Stimulated activated CD4-positive, alpha-beta T cell treated with anti-CD3 and anti-CD28 coated beads, TNF-alpha, amount 100 ng/mL, for 1 hour (primary cell): ENCODE measurements at regions not wholly inside any gene's neighbourhood (a gene's known extent, or its start where the extent isn't known, plus 50 kb on each side); places are given as distances from the start of the nearest gene placed in this dataset.
"Not testable (repeated sequence)": the region's sequence is repeated elsewhere in the genome, so short reads cannot be mapped to it uniquely, and the experiment has no call there.

Source experiments
- DNase-seq, 3 donors: peaks; one replicate each; pipeline ENCODE4 v3.0.0-alpha.2; 2020; ENCODE audit warnings: low read depth in 3 of 3, low spot score in 1 of 3

DNA sequence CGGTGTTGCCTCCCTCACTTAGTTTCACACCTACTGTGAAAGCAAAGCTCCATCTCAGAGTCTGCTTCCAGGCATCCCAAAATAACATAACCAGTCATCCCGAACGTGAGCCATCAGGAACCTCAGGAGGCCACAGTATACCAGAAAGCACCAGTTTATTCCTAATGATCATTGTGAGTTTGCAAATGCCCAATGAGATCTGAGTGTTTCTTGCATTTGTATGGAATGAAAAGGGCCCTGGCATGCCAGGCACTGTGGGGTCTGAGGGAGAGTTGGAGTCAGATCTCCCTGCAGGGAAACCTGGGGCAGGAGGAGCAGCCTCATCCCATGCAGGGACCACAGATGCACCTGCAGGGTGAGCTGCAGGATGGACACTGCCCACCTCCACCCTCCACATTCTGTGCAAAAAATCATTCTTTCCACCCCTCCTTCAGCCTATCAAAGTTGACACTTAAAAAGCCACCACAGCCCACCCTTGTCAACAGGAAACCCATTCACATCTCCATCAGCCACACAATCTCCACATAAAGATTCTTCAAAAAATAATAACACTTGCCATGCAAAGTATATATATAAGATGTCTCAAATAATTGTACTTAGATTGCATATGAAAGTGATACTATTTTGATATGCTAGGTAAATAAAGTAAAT lies 112.3 kb downstream of the GGTLC2 start:
- not testable (repeated sequence) for DNase-seq

DNA sequence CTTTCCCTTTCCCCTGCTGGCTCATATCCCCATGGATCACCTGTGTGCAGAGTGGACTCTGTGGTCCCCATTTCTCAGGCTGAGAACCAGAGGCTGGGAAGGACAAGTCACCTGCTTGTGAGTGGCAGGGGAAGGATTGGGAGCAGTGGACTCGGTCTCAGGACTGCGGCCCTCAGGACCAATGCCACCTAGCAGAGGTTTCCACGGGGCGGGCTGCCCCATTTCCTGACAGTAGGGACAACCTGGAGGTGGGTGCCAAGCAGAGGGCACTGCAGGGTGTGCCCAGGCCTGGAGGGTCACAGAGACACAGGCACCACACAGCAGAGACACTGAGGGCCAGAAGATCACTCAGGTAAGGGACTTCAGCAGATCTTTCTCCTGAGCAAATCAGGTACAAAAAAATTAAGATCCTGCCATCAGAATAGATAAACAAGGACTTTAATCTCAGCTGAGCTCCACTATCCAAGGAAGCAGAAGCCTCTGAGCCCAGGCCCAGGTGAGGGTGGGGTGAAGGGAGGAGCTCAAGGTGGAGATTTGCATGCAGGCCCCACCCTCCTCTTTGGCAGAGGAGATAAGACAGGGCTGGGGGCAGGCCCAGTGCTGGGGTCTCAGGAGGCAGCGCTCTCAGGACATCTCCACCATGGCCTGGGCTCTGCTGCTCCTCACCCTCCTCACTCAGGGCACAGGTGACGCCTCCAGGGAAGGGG lies 113.8 kb downstream of the GGTLC2 start:
- DNase-seq = not testable (repeated sequence)

DNA sequence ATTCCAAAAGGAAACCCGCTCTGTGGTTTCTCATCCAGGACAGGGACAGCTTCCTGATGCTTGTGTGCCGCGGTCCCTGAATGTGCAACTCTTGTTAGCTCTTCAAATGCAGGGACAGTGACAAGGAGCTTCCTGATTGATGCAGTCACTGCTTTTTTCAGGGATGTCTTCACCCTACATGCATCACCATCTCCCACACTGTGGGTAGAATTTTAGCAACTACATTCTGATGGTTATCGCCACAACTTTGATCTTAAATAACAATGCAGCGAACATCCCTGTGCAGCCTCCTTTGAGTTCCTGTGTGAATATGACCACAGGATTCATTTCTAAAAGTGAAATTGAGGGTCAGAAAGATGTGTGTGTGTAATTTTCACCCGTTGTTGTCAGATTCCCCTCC lies 115.0 kb downstream of the GGTLC2 start:
- DNase-seq = no peak

DNA sequence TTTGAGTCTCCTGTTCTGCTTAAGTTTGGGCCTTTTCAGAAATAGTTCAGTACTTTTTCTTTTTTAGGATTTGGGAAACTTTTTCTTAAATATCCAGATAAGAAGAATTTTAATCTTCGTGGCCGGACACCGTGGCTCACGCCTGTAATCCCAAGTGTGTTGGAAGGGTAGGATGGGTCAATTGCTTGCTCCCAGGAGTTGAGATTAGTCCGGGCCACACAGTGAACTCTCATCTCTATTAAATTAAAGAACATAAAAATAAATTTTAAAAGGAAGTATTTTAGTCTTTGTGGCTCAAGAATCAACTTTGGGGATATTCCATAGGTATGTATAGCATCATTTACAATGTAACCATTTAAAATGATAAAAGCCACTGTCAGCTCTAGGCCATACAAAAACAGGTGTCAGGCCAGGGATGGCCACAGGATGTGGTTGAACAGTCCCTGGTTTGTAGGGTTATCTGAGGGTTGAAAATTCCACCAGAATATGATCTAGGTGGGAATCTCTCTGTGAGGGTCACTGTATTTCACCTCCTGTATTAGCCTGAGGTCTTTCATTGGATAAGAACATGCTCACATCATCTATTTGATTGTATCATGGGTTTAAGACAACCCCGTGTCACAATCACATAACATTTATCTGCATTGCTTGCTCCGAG lies 115.6 kb downstream of the GGTLC2 start:
- no peak for DNase-seq

DNA sequence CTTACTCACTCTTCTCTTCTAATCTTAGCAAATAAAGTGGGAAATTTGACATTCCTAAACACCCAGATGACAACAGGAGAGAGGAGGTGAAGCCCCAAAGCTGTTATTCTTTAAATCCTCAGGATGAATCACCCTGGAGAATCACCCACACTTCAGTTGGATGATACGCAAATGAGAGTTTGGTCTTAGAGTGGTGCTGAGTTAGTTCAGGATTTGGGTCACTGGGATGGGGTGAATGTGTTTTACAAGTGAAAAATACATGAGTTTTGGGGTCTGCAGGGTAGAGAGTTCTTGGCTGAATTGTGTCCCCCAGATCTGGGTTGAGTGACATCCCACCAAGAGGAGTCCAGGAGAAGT lies 117.2 kb downstream of the GGTLC2 start:
- DNase-seq = no peak

DNA sequence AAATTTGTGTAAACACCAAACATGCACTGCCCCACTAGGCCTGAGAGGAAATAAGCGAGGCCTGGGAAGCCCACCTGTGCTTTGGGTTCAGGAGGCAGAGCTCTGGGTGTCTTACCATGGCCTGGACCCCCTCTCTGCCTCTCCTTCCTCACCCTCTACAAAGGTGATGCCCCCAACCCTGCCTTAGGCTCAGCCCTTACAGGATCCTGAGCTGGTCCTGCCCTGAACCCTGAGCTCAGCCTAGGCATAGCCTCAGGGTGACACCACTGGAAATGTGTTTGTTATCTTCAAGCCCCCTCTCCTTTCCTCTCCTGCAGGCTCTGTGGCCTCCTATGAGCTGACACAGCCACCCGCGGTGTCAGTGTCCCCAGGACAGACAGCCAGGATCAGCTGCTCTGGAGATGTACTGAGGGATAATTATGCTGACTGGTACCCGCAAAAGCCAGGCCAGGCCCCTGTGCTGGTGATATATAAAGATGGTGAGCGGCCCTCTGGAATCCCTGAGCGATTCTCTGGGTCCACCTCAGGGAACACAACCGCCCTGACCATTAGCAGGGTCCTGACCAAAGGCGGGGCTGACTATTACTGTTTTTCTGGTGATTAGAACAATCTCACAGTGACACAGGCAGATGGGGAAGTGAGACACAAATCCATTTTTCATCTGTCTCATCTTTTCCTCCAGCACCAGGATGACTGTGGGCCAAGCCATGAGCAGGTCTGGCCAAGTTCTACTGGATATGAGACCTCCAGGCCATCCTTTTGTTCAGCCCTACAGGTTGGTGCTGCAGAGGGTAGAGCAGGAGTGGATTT lies 117.8 kb downstream of the GGTLC2 start:
- no peak for DNase-seq

DNA sequence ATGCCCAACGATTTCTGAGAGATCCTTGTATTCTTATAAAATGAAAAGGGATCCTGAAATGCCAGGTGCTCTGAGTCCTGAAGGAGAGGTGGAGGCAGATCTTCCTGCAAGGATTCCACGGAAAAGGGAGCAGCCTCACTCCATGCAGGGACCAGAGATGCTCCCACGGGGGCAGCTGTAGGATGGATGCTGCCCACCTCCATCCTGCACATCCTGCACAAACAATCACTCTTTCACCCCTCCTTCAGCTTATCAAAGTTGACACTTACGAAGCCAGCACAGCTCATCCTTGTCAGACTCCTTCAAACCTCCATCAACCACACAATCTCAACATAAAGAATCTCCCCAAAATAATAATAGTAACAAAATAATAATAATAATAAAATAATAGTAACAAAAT lies 119.1 kb downstream of the GGTLC2 start:
- no peak for DNase-seq

DNA sequence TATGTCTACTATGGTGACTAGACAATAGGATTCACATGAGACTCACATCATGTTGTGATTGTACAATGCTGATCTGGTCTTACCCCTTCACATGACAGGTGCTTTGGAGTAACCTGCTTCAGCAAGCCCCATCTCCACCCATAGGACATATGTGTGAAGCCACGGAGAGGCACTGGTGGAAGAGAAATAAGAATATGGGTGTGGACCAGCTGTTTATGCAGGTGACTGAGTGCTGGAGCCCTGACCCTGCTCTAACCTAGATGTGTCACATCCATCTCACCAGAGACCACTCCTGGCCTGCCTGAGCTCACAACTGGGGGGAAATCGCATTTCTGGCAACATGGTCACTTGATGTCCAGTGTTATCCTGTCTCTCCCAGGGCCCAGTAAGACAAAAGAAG lies 119.7 kb downstream of the GGTLC2 start:
- no peak for DNase-seq

DNA sequence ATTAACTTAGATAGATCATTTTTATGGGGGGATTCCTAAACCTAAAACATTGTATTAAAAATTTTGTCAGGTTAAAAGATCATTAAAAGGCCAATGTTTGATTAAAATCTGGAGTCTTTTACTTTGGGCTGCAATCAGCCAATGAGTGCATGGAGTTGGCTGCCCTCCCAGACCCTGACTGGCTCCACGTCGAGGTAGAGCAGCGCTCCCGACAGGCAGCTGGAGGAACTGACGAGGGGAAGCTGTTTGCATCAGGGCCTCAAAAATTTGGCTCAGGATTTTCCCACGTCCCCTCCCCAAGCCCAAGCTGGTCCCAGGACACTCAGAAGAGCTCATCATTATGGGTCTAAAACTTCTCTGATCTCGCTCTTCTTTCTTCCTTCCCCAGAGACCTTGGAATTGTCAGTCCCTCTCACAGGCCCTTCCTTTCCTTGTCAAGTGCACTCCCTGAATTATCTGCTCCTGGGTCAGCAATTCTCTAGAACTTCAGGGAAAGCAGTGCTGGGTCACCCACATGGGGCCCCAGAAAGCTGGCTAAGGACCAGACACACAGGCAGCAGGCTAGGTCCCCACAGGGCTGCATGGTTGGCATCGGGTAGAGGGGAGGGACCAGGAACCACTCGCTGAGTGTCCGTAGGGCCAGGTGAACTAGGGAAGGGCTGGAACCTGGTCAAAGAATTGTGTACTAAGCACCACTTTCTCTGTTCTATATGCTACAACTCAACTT lies 119.6 kb upstream of the IGLL5 start:
- no peak for DNase-seq

DNA sequence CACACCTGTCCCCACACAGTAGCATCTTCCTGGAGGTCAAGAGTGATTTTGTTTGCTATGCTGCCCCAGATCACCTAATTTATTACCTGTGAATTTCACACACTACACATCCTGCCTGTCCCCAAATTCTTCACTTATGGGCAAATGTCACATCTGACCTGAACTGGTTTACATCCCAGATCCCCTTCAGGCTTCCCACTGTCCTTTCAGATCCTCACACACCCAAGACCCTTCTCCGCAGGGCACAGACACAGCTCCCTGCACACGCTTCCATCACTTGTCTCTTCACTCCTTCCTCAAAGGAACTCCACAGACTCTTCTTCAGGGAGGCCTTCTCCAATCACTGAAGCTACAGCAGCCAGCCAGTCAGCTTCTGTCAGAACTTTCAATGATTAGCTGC lies 118.7 kb upstream of the IGLL5 start:
- no peak for DNase-seq

DNA sequence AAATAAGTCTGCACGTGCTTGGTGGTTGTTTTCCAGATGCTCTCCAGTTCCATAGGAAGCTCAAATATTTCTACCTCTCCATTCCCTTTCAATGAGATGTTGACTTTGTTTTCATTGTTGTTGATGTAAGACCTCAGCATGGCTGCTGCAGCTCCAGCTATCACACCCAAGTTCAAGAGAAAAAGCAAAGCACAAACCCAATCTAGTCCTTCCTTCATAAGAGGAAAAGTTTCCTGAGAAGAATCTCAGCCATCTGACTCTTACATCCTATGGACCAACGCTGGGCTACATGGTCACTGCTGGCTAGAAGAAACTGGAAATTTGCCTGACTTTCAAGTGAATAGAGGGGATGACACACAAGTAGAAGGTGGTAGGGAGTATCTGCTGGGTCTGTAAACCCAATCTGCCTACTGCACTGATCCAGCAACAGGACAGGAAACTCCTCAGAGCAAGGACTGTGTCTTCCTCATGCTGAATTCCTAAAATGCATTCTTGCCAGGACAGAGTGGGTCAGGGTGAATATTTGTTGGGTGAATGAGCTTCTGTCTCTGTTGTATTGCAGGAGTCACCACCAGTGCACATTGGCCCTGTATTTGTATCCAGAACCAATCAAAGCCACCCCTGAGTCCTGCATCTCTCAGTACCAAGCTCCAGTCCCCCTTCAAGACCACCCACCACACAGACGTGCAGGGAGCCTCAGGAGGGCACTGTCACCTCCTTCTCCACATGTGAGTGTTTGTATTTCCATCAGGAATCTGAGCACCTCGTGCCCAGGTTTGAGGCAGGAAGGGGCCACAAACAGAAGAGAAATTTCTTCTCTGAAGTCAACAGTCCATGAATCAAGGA lies 118.0 kb upstream of the IGLL5 start:
- no peak for DNase-seq

DNA sequence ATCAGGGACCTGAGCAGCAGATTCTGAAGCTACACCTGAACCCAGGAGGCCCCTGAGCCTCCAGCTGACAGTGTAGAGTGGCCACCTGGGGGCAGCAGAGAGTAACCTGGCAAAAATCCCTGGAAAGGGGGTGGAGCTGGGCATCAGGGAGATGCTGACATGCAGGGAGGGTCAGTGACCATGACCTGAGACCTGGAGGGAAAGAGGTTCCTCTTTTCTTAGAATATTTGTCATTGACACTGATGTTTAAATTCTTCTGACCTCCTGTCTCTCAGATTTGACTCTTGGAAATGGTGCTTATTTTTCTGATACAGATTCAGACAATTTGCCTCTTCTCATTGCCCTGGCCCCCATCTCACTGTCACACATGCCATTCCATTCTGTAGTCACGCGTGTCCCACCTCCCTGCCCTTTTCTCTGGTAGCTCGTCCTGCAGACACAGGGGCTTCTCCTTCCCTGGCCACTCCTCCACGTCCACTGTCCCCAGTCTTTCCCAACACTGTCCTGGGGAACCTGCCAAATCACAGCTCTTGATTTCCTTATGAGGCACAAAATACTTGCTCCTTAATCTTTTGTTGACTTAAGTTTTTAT lies 117.2 kb upstream of the IGLL5 start:
- peak in 1 of 3 donors; percentile 37 for DNase-seq

DNA sequence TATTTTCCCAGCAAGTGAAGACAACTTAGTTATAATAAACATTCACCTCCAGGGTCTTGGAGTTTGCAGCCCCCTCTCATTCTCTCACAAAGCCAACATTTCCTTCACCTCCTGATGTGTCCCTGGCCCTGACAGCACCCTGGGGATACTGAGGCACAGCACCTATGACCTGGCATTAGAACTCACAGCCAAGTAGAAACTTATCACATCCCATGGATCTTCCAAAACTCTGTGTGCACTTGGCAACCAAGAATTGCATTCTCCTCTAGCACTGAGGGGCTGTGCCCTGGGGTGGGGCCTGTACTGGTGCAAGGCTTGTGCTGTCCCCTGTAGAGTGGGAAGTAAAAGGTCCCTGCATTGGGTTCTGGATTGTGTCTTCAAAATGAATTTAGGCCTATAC lies 116.7 kb upstream of the IGLL5 start:
- DNase-seq = no peak

DNA sequence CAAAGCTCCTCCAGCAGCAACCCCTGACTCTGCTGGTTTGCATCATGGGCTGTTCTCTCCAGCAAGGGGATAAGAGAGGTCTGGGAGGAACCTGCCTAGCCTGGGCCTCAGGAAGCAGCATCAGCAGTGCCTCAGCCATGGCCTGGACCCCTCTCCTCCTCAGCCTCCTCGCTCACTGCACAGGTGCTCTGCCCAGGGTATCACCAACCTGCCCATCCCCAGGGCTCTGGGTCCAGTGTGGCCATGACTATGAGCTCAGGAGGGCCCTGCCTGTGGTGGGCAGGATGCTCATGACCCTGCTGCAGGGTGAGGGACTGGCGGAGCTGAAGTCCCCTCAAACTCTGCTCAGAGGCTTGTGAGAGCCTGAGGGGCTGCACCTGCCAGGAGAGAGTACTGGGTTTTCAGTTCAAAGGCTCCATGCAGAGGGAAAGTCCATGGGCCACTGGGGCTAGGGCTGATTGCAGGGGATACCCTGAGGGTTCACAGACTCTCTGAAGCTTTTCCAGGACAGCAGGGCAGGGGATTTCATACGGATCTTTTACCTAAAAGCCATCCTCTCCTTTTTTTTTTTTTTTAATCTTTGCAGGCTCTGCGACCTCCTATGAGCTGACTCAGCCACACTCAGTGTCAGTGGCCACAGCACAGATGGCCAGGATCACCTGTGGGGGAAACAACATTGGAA lies 115.8 kb upstream of the IGLL5 start:
- no peak for DNase-seq

DNA sequence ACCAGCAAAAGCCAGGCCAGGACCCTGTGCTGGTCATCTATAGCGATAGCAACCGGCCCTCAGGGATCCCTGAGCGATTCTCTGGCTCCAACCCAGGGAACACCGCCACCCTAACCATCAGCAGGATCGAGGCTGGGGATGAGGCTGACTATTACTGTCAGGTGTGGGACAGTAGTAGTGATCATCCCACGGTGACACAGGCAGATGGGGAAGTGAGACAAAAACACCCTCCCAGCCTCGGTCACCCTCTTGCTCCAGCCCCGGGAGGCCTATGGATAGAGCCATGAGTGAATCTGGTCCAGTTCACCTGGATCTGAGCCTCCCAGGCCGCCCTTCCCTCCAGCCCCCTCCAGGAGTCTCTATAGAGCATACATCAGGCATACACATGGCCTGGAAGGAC lies 115.2 kb upstream of the IGLL5 start:
- no peak for DNase-seq

DNA sequence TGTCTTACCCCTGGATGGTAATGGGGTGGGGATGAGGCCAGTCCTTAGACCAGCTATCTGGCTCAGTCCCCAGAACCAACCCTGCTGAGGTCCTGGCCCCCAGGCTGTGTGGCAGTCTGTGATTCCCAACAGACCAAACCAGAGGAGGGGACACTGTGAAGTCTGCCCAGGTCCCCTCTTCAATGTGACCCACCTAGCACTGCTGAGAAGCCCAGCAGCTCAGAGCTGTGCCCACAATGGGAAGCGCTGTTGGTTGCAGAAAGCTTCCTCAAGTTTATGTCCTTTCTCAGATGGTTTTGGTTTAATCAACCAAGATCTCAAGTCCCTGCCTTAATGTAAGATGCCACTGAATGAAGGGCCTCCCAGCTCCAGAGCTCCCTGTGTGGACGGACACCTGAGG lies 114.7 kb upstream of the IGLL5 start:
- no peak for DNase-seq

DNA sequence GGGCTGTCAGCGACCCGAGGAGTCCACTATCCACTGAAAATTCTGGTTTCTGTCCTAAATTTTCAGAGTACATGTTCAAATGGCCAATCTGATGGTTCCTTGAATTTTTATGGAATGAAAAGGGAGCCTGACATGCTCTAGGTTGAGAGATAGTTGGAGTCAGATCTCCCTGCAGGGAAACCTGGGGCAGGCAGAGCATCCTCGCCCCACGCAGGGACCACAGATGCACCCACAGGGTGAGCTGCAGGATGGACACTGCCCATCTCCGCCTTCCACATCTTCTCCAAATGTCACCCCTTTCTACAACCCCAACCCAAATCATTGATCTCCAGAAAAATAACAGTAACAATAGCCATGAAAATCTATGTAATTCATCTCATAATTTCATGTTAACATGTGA lies 114.2 kb upstream of the IGLL5 start:
- DNase-seq = no peak

DNA sequence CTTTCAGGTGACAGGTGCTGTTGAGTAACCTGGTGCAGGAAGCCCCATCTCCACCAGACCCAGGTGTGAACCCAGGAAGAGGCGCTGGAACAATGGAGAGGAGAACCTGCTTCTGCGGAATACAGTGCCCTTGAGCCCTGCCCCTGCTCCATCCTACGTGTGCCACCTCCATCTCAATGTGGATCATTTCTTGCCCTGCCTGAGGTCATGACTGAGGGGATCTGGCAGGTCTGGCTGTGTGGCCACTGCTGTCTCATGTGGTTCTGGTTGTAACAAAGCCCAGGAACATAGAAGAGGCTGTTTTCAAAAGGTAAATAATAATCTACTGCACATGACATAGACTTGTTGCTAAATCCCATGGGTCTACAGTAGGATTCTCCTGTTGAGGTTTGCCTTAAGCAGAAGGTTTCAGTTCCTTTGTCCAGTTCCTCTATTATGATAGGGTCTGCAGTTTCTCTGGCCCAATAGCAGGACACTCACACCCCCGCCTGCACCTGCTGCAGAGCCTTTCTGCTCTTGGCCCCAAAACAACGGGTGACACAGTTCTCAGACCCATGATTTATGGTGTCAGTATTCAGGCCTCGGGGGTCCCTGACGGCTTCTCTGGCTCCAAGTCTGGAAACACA lies 113.5 kb upstream of the IGLL5 start:
- no peak for DNase-seq

DNA sequence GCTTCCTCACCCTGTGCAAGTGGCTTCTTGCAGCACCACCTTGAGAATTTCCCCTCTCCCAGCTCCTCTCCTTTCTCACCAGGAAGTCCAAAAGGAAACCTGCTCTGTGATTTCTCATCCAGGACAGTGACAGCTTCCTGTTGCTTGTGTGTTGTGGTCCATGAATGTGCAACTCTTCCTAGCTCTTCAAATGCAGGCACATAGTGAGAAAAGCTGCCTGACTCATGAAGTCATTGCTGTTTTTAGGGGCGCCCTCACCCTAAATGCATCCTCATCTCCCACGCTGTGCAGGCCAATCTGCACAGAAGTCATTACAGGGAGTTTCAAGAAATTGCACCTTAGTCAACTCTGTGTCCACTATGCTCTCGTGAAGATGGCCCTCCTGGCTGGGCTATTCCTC lies 112.9 kb upstream of the IGLL5 start:
- DNase-seq = not testable (repeated sequence)
